ENCODE measurements at regions not wholly inside any gene's neighbourhood (a gene's known extent, or its start where the extent isn't known, plus 50 kb on each side); places are given as distances from the start of the nearest gene placed in this dataset.

GRCh38 chr20:60913298-60913697 is 338.8 kb upstream of the CDH4 start:
- H3K36me3 ChIP-seq (ENCODE audit: control insufficient read depth, insufficient read depth, low read length): no peaks in the 10 kb centered on the region
- no peak for DNase-seq (ENCODE audit: low read depth)
- no peak for TF ChIP-seq CTCF (IDR thresholded peaks at IDR 0.05; ENCODE audit: insufficient read depth, low read length, severe bottlenecking)
- no peak for FAIRE-seq
- H3K27me3 ChIP-seq (ENCODE audit: control insufficient read depth, insufficient read depth, low read length): no peaks in the 10 kb centered on the region
- no peak overlapping the region for H3K4me3 ChIP-seq (ENCODE audit: low read depth, low read length)

- DNase-seq (ENCODE audit: low read depth) (no peak), FAIRE-seq (no peak)
Observed at GRCh38 chr20:60921022-60921622, 330.9 kb upstream of the CDH4 start.

GRCh38 chr20:60926831-60927230 is 325.2 kb upstream of the CDH4 start:
- DNase-seq (ENCODE audit: low read depth) (no peak), FAIRE-seq (no peak)
- no peaks in the 10 kb centered on the region for H3K27me3 ChIP-seq (ENCODE audit: control insufficient read depth, insufficient read depth, low read length)
- H3K4me3 ChIP-seq (ENCODE audit: low read depth, low read length): no peak overlapping the region
- TF ChIP-seq CTCF (IDR thresholded peaks at IDR 0.05; ENCODE audit: insufficient read depth, low read length, severe bottlenecking): no peak
- no peaks in the 10 kb centered on the region for H3K36me3 ChIP-seq (ENCODE audit: control insufficient read depth, insufficient read depth, low read length)

More at GRCh38 chr20:60921022-60921622, 330.9 kb upstream of the CDH4 start:
- Histone ChIP-seq H3K4me3 (ENCODE audit: low read depth, low read length) (no peak overlapping the region), H3K36me3 (ENCODE audit: control insufficient read depth, insufficient read depth, low read length) (no peaks in the 10 kb centered on the region), H3K27me3 (ENCODE audit: control insufficient read depth, insufficient read depth, low read length) (no peaks in the 10 kb centered on the region)
- no peak for TF ChIP-seq CTCF (IDR thresholded peaks at IDR 0.05; ENCODE audit: insufficient read depth, low read length, severe bottlenecking)

- Histone ChIP-seq H3K36me3 (ENCODE audit: control insufficient read depth, insufficient read depth, low read length) (no peaks in the 10 kb centered on the region), H3K27me3 (ENCODE audit: control insufficient read depth, insufficient read depth, low read length) (no peaks in the 10 kb centered on the region), H3K4me3 (ENCODE audit: low read depth, low read length) (no peak overlapping the region)
- TF ChIP-seq CTCF (IDR thresholded peaks at IDR 0.05; ENCODE audit: insufficient read depth, low read length, severe bottlenecking): no peak
- DNase-seq (ENCODE audit: low read depth): no peak
- no peak for FAIRE-seq
Observed at GRCh38 chr20:60928341-60928740, 323.7 kb upstream of the CDH4 start.

GRCh38 chr20:60930023-60930790 is 321.9 kb upstream of the CDH4 start:
- no peaks in the 10 kb centered on the region for H3K27me3 ChIP-seq (ENCODE audit: control insufficient read depth, insufficient read depth, low read length)
- no peak for DNase-seq (ENCODE audit: low read depth)
- no peak for FAIRE-seq
- no peak for TF ChIP-seq CTCF (IDR thresholded peaks at IDR 0.05; ENCODE audit: insufficient read depth, low read length, severe bottlenecking)
- H3K36me3 ChIP-seq (ENCODE audit: control insufficient read depth, insufficient read depth, low read length): no peaks in the 10 kb centered on the region
- H3K4me3 ChIP-seq (ENCODE audit: low read depth, low read length): no peak overlapping the region
